Neuronal stem cell (in vitro differentiated cells): ENCODE measurements at regions not wholly inside any gene's neighbourhood (a gene's known extent, or its start where the extent isn't known, plus 50 kb on each side); places are given as distances from the start of the nearest gene placed in this dataset.

Source experiments
- DNase-seq: peaks from one replicate; pipeline ENCODE4 v3.0.0-alpha.2; 2013; ENCODE audit warnings: low spot score
- H2AFZ ChIP-seq: one replicate; pipeline ENCODE4 v1.6.1; 2013; ENCODE audit warnings: mild to moderate bottlenecking, low read length, inconsistent platforms
- H2AK5ac ChIP-seq: 2 replicates; pipeline ENCODE4 v1.6.1; 2013; ENCODE audit warnings: low read depth, mild to moderate bottlenecking, inconsistent platforms, low read length, moderate library complexity, mixed read lengths
- H2BK120ac ChIP-seq: 2 replicates; pipeline ENCODE4 v1.6.1; 2013; ENCODE audit warnings: low read depth, mild to moderate bottlenecking, inconsistent platforms, low read length, moderate library complexity, mixed read lengths
- H2BK12ac ChIP-seq: one replicate; pipeline ENCODE4 v1.6.1; 2013; ENCODE audit warnings: low read length, inconsistent platforms
- H2BK15ac ChIP-seq: 2 replicates; pipeline ENCODE4 v1.6.1; 2013; ENCODE audit warnings: mild to moderate bottlenecking, low read length, inconsistent platforms, mixed read lengths
- H2BK5ac ChIP-seq: one replicate; pipeline ENCODE4 v1.6.1; 2013; ENCODE audit warnings: inconsistent platforms, mild to moderate bottlenecking, low read length, moderate library complexity
- H3K14ac ChIP-seq: one replicate; pipeline ENCODE4 v1.6.1; 2013; ENCODE audit warnings: low read length, inconsistent platforms
- H3K18ac ChIP-seq: 2 replicates; pipeline ENCODE4 v1.6.1; 2013; ENCODE audit warnings: low read length, inconsistent platforms
- H3K23ac ChIP-seq: 2 replicates; pipeline ENCODE4 v1.6.1; 2013; ENCODE audit warnings: low read depth, mild to moderate bottlenecking, mixed read lengths, low read length, inconsistent platforms; ENCODE audit not compliant: poor library complexity
- H3K27ac ChIP-seq: replicated peaks from 3 replicates; pipeline ENCODE4 v1.5.1; 2013; ENCODE audit warnings: low read length, inconsistent platforms
- H3K27me3 ChIP-seq, 3 experiments: 2 replicates each; pipeline ENCODE4 v1.6.1; 2013; ENCODE audit warnings: low read length in 3 of 3, mild to moderate bottlenecking in 2 of 3, inconsistent platforms in 1 of 3, low read depth in 1 of 3, mixed read lengths in 1 of 3, moderate library complexity in 1 of 3; ENCODE audit not compliant: control insufficient read depth in 3 of 3, insufficient read depth in 3 of 3
- H3K36me3 ChIP-seq, 2 donors: replicated peaks in 1 of 2; 2 replicates each; pipeline ENCODE4 v1.6.1; 2013; ENCODE audit warnings: low read length in 2 of 2; ENCODE audit not compliant: control insufficient read depth in 2 of 2, insufficient read depth in 2 of 2
- H3K4ac ChIP-seq: 2 replicates; pipeline ENCODE4 v1.6.1; 2013; ENCODE audit warnings: inconsistent platforms, mild to moderate bottlenecking, low read length, moderate library complexity
- H3K4me1 ChIP-seq, 2 donors: 1 replicate in 1 of 2; 2 replicates in 1 of 2; pipeline ENCODE4 v1.6.1; 2013; ENCODE audit warnings: low read length in 2 of 2, low read depth in 1 of 2; ENCODE audit not compliant: control insufficient read depth in 2 of 2, insufficient read depth in 1 of 2
- H3K4me2 ChIP-seq: one replicate; pipeline ENCODE4 v1.6.1; 2013; ENCODE audit warnings: mild to moderate bottlenecking, low read length, inconsistent platforms; ENCODE audit not compliant: insufficient read depth, poor library complexity, severe bottlenecking
- H3K4me3 ChIP-seq, 2 donors: 2 replicates each; pipeline ENCODE4 v1.5.1; 2013; ENCODE audit warnings: low read length in 2 of 2, mild to moderate bottlenecking in 2 of 2, inconsistent platforms in 1 of 2, moderate library complexity in 1 of 2
- H3K79me1 ChIP-seq: one replicate; pipeline ENCODE4 v1.6.1; 2013; ENCODE audit warnings: low read depth, mild to moderate bottlenecking, inconsistent platforms, low read length, moderate library complexity
- H3K9ac ChIP-seq: one replicate; pipeline ENCODE4 v1.6.1; 2013; ENCODE audit warnings: mild to moderate bottlenecking, low read depth, low read length, inconsistent platforms; ENCODE audit not compliant: poor library complexity
- H3K9me3 ChIP-seq, 2 donors: replicated peaks in 1 of 2; 2 replicates each; pipeline versions ENCODE3 to v1.6.1; 2013; ENCODE audit warnings: low read length in 2 of 2, mild to moderate bottlenecking in 2 of 2, inconsistent platforms in 1 of 2, low read depth in 1 of 2, mixed read lengths in 1 of 2, moderate library complexity in 1 of 2; ENCODE audit not compliant: control insufficient read depth in 2 of 2, insufficient read depth in 1 of 2
- H4K8ac ChIP-seq: one replicate; pipeline ENCODE4 v1.6.1; 2013; ENCODE audit warnings: low read depth, mild to moderate bottlenecking, inconsistent platforms, low read length, moderate library complexity
- H4K91ac ChIP-seq: one replicate; pipeline ENCODE4 v1.6.1; 2013; ENCODE audit warnings: low read length, low read depth, mild to moderate bottlenecking, inconsistent platforms; ENCODE audit not compliant: poor library complexity
- WGBS, 2 donors: extraction: QIAGEN DNeasy Blood & Tissue Kit; methylation state at CpG; one replicate each; pipeline ENCODE4 v1.1.7; 2013; ENCODE audit warnings: missing lambda C conversion rate in 2 of 2, mixed read lengths in 1 of 2; ENCODE audit not compliant: insufficient read length in 2 of 2, insufficient replicate concordance in 1 of 2; ENCODE audit errors: extremely low coverage in 2 of 2; 5-methylcytosine and 5-hydroxymethylcytosine counted together

- Histone ChIP-seq H3K9me3 (no peaks in the 10 kb centered on the region), H3K4me2 (no peak overlapping the region), H3K36me3 (no peaks in the 10 kb centered on the region), H2BK120ac (no peak overlapping the region), H4K8ac (no peak overlapping the region), H3K79me1 (no peaks in the 10 kb centered on the region), H3K9ac (no peak overlapping the region), H3K4me3 (no peak overlapping the region), H2BK5ac (no peak overlapping the region), H2AK5ac (no peak overlapping the region), H2BK15ac (no peak overlapping the region), H3K23ac (no peak overlapping the region), H2BK12ac (no peak overlapping the region), H3K14ac (no peak overlapping the region), H3K27ac (no peak overlapping the region), H2AFZ (no peak overlapping the region), H4K91ac (no peak overlapping the region), H3K4me1 (no peaks in the 10 kb centered on the region), H3K27me3 (no peaks in the 10 kb centered on the region), H3K4ac (no peak overlapping the region), H3K18ac (no peak overlapping the region)
- no peak for DNase-seq
- WGBS, 2 donors = no CpG with 5 or more reads among the region's 3 CpGs
Measured at GRCh38 chr14:38124506-38124905, 83.2 kb upstream of the SSTR1 start.

DNA sequence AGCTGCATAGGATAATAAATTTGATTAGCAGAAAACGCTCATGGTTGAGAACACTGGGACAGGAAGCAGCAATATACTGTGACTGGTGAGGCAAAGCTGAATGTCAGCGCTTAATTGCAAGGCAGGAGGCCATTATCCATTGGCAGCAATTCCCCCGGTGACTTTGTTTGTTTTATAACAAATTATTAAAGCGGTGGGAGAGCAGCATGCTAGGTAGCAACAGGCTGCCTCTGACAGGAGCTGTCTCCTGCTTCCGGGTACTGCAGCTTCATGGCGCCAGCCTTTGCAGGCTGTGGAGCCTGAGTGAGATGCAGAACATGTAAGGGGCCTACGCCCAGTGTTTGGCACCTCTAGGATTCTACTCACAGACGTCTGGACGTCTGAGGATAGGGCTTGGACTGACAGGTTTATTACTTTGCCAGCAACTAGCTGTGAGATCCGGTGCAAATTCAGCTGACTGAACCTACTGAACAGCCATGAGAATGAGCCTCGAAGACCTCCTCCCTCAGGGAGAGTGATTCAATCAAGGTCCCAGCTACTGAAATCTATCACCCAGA is 82.1 kb upstream of the SSTR1 start:
- H3K4me2 ChIP-seq = no peak overlapping the region
- H3K23ac ChIP-seq = no peak overlapping the region
- no peak overlapping the region for H2AK5ac ChIP-seq
- no peak for DNase-seq
- H4K91ac ChIP-seq = no peak overlapping the region
- H4K8ac ChIP-seq = no peak overlapping the region
- H3K27ac ChIP-seq = no peak overlapping the region
- no CpG with 5 or more reads among the region's 11 CpGs for WGBS, 2 donors
- no peak overlapping the region for H3K14ac ChIP-seq
- no peak overlapping the region for H2BK15ac ChIP-seq
- H3K4me3 ChIP-seq = no peak overlapping the region
- H2BK5ac ChIP-seq = no peak overlapping the region
- H2AFZ ChIP-seq = no peak overlapping the region
- no peaks in the 10 kb centered on the region for H3K9me3 ChIP-seq
- H2BK12ac ChIP-seq = no peak overlapping the region
- no peak overlapping the region for H3K9ac ChIP-seq
- H3K4ac ChIP-seq = no peak overlapping the region
- H3K18ac ChIP-seq = no peak overlapping the region
- H3K27me3 ChIP-seq = no peaks in the 10 kb centered on the region
- H3K79me1 ChIP-seq = no peaks in the 10 kb centered on the region
- no peaks in the 10 kb centered on the region for H3K36me3 ChIP-seq
- no peak overlapping the region for H2BK120ac ChIP-seq
- no peaks in the 10 kb centered on the region for H3K4me1 ChIP-seq

DNA sequence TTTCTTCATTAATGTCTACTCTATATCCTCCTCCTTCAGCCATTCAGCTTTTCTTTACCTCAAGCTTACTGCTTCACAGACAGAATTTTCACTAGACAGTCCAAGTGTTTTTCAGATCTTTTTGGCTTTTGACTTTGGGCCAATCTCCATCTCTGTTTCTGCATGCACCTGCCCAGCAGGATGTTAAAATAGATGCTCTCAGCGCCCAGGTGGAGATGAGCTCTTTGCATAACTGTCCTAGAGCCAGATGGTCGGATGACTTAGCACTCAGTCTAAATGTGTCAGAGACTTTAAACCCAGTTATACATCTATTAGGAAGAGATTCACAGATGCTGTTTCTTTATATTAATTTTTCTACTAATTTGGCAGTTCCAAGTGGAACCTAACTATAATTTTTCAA is 80.3 kb upstream of the SSTR1 start:
- WGBS, 2 donors = no CpG with 5 or more reads among the region's 2 CpGs
- no peaks in the 10 kb centered on the region for H3K79me1 ChIP-seq
- no peak overlapping the region for H3K23ac ChIP-seq
- H3K4me3 ChIP-seq = no peak overlapping the region
- no peak for DNase-seq
- no peaks in the 10 kb centered on the region for H3K27me3 ChIP-seq
- H3K9ac ChIP-seq = no peak overlapping the region
- no peak overlapping the region for H2BK15ac ChIP-seq
- H3K4ac ChIP-seq = no peak overlapping the region
- H2BK120ac ChIP-seq = no peak overlapping the region
- H4K91ac ChIP-seq = no peak overlapping the region
- no peak overlapping the region for H2AK5ac ChIP-seq
- H2BK5ac ChIP-seq = no peak overlapping the region
- no peaks in the 10 kb centered on the region for H3K9me3 ChIP-seq
- no peaks in the 10 kb centered on the region for H3K36me3 ChIP-seq
- no peak overlapping the region for H3K4me2 ChIP-seq
- no peak overlapping the region for H3K14ac ChIP-seq
- no peak overlapping the region for H2BK12ac ChIP-seq
- no peak overlapping the region for H4K8ac ChIP-seq
- no peaks in the 10 kb centered on the region for H3K4me1 ChIP-seq
- no peak overlapping the region for H2AFZ ChIP-seq
- no peak overlapping the region for H3K18ac ChIP-seq
- no peak overlapping the region for H3K27ac ChIP-seq

DNA sequence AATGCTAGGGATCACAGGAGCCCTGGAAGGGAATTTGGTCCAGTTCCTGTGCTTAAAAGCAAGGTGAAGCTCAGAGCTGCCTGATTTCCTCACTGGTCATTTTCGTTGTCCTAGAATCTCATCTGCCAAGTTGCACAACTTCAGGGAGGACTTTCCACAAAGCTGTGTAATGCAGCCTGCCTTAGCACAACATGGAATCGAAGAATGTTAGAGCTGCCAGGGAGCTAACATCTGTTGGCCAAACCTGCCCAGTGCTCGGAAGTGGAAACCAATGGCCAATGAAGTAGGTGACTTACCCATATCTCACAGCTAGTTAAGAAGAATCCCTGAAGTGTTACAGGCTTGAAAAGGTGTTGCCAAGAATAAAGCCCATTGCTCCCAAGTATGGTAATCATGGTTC is 79.9 kb upstream of the SSTR1 start:
- Histone ChIP-seq H3K14ac (no peak overlapping the region), H4K91ac (no peak overlapping the region), H3K36me3 (no peaks in the 10 kb centered on the region), H3K4me2 (no peak overlapping the region), H3K4ac (no peak overlapping the region), H3K9ac (no peak overlapping the region), H3K4me1 (no peaks in the 10 kb centered on the region), H3K23ac (no peak overlapping the region), H3K9me3 (no peaks in the 10 kb centered on the region), H2BK12ac (no peak overlapping the region), H2BK120ac (no peak overlapping the region), H3K4me3 (no peak overlapping the region), H3K18ac (no peak overlapping the region), H3K27me3 (no peaks in the 10 kb centered on the region), H2BK5ac (no peak overlapping the region), H2AFZ (no peak overlapping the region), H2BK15ac (no peak overlapping the region), H3K27ac (no peak overlapping the region), H3K79me1 (no peaks in the 10 kb centered on the region), H2AK5ac (no peak overlapping the region), H4K8ac (no peak overlapping the region)
- WGBS, 2 donors = no CpG with 5 or more reads among the region's 3 CpGs
- no peak for DNase-seq
